PC-3 (cell line): ENCODE measurements at regions not wholly inside any gene's neighbourhood (a gene's known extent, or its start where the extent isn't known, plus 50 kb on each side); places are given as distances from the start of the nearest gene placed in this dataset.

Experiments
- EZH2 ChIP-seq: fragments of 300-600 bp; sonication (generic); IDR thresholded peaks from one replicate; pipeline ENCODE4 v1.6.1; 2017; ENCODE audit warnings: antibody characterized with exemption, mild to moderate bottlenecking, low read length; ENCODE audit not compliant: unreplicated experiment
- TF ChIP-seq, protein P1 (sequence below): fragments of 300-600 bp; sonication (generic); conservative IDR thresholded peaks from 2 replicates; pipeline ENCODE4 v1.5.1; 2017; ENCODE audit warnings: antibody characterized with exemption, low read depth, mild to moderate bottlenecking, low read length

DNA sequence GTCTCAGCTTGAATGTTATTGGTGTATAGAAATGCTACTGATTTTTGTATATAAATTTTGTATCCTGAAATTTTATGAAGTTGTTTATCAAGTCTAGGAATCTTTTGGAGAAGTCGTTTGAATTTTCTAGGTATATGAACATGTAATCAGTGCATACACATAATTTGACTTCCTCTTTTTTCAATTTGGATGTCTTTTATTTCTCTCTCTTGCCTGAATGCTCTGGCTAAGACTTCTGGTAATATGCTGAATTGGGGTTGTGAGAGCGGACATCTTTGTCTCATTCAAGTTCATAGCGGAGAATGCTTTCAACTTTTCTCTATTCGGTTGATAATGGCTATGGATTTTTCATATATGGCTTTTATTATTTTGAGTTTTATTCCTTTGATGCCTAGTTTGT is 100.9 kb upstream of the MCTP2 start:
- TF ChIP-seq, protein P1, sequence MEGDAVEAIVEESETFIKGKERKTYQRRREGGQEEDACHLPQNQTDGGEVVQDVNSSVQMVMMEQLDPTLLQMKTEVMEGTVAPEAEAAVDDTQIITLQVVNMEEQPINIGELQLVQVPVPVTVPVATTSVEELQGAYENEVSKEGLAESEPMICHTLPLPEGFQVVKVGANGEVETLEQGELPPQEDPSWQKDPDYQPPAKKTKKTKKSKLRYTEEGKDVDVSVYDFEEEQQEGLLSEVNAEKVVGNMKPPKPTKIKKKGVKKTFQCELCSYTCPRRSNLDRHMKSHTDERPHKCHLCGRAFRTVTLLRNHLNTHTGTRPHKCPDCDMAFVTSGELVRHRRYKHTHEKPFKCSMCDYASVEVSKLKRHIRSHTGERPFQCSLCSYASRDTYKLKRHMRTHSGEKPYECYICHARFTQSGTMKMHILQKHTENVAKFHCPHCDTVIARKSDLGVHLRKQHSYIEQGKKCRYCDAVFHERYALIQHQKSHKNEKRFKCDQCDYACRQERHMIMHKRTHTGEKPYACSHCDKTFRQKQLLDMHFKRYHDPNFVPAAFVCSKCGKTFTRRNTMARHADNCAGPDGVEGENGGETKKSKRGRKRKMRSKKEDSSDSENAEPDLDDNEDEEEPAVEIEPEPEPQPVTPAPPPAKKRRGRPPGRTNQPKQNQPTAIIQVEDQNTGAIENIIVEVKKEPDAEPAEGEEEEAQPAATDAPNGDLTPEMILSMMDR: no peak
- no peak for TF ChIP-seq EZH2
